K562 (cell line): ENCODE measurements at regions not wholly inside any gene's neighbourhood (a gene's known extent, or its start where the extent isn't known, plus 50 kb on each side); places are given as distances from the start of the nearest gene placed in this dataset.

Source experiments
- ATAC-seq: fragments of 200-7000 bp; cut with Tn5 transposase; 3 replicates; pipeline ENCODE4 v1.9.1; 2020; ENCODE audit warnings: moderate library complexity
- BruUV-seq: library from RNA; stranded (reverse); fragments of 400-500 nt; replicated peaks from 2 replicates; lab custom pipeline; 2021; lab: Mats Ljungman, UMichigan
- CTCF ChIA-PET: fragments of 300-600 bp; formaldehyde crosslinking; extraction: SDS; loops from one replicate; lab custom pipeline; 2021; ENCODE audit warnings: low intra/inter-chr PET ratio; lab: Yijun Ruan, JAX
- POLR2A ChIA-PET: fragments of 300-600, 350-650 bp; sonication (Branson Sonifier 250); formaldehyde crosslinking; extraction: SDS; loops from one replicate; lab custom pipeline; 2021; ENCODE audit warnings: antibody characterized with exemption, inconsistent platforms; lab: Yijun Ruan, JAX
- DNase-seq, 4 experiments: peaks; one replicate each; pipeline versions ENCODE4 v3.0.0 to v3.0.0-alpha.2; 2011 to 2018; ENCODE audit warnings: low spot score in 3 of 4, mixed read lengths in 3 of 4; ENCODE audit errors: extremely low read depth in 1 of 4
- FAIRE-seq: peaks from 2 replicates; lab custom pipeline; 2011; peaks lifted over from hg19 to GRCh38; lab: Jason Lieb, UNC
- H2AFZ ChIP-seq: 2 replicates; pipeline ENCODE4 v1.6.0; 2011; ENCODE audit warnings: low read depth, low read length, control low read depth, inconsistent platforms
- H3K27ac ChIP-seq: fragments of 200-600 bp; 3 replicates; pipeline ENCODE4 v1.8.0; 2011; ENCODE audit warnings: low read depth, mild to moderate bottlenecking, control low read depth, inconsistent platforms, low read length, moderate library complexity, mixed read lengths; ENCODE audit errors: extremely low read depth
- H3K27me3 ChIP-seq, 2 experiments: fragments of 300-600 bp in 1 of 2; 2 replicates in 1 of 2; 3 replicates in 1 of 2; pipeline versions ENCODE4 v1.6.0 to v1.8.0; 2011; ENCODE audit warnings: inconsistent platforms in 2 of 2, low read length in 2 of 2, mild to moderate bottlenecking in 1 of 2, mixed read lengths in 1 of 2, moderate library complexity in 1 of 2; ENCODE audit not compliant: control insufficient read depth in 2 of 2, insufficient read depth in 2 of 2
- H3K36me3 ChIP-seq: fragments of 300-600 bp; 3 replicates; pipeline ENCODE4 v1.8.0; 2011; ENCODE audit warnings: mild to moderate bottlenecking, low read length, inconsistent platforms; ENCODE audit not compliant: control insufficient read depth, insufficient read depth
- H3K4me1 ChIP-seq, 2 experiments: fragments of 200-600 bp in 1 of 2; replicated peaks in 1 of 2; 2 replicates in 1 of 2; 3 replicates in 1 of 2; pipeline versions ENCODE4 v1.5.1 to v1.8.0; 2011; ENCODE audit warnings: inconsistent platforms in 2 of 2, low read length in 2 of 2, mild to moderate bottlenecking in 1 of 2, mixed read lengths in 1 of 2, moderate library complexity in 1 of 2; ENCODE audit not compliant: control insufficient read depth in 2 of 2, insufficient read depth in 2 of 2
- H3K4me2 ChIP-seq: 2 replicates; pipeline ENCODE4 v1.6.1; 2011; ENCODE audit warnings: low read length, control low read depth, inconsistent platforms, mixed read lengths; ENCODE audit not compliant: insufficient read depth
- H3K4me3 ChIP-seq: fragments of 200-600 bp; sonication (generic), shearing (Covaris generic); 2 replicates; pipeline ENCODE4 v1.5.1; 2016; ENCODE audit warnings: control low read depth, inconsistent platforms
- H3K79me2 ChIP-seq: fragments of 200-600 bp; 3 replicates; pipeline ENCODE4 v1.8.0; 2011; ENCODE audit warnings: low read length, inconsistent platforms; ENCODE audit not compliant: control insufficient read depth, insufficient read depth
- H3K9ac ChIP-seq, 2 experiments: 2 replicates each; pipeline versions ENCODE4 v1.6.0 to v1.6.1; 2011; ENCODE audit warnings: low read depth in 2 of 2, low read length in 2 of 2, control low read depth in 1 of 2, inconsistent platforms in 1 of 2, mild to moderate bottlenecking in 1 of 2, mixed read lengths in 1 of 2; ENCODE audit not compliant: insufficient read depth in 1 of 2
- H3K9me1 ChIP-seq: one replicate; pipeline ENCODE4 v1.6.0; 2011; ENCODE audit warnings: inconsistent platforms, mild to moderate bottlenecking, low read length, moderate library complexity; ENCODE audit not compliant: control insufficient read depth, insufficient read depth
- H3K9me3 ChIP-seq: replicated peaks from 2 replicates; pipeline ENCODE4 v1.5.1; 2011; ENCODE audit warnings: low read depth, low read length, inconsistent platforms; ENCODE audit not compliant: control insufficient read depth, insufficient read depth
- H4K20me1 ChIP-seq: replicated peaks from 2 replicates; pipeline ENCODE4 v1.6.1; 2011; ENCODE audit warnings: low read length, inconsistent platforms, mixed read lengths; ENCODE audit not compliant: control insufficient read depth, insufficient read depth
- COPS2 ChIP-seq: fragments of 450-650 bp; conservative IDR thresholded peaks from 2 replicates; pipeline ENCODE4 v1.6.1; 2016; ENCODE audit warnings: mild to moderate bottlenecking, moderate library complexity
- FOXJ2 ChIP-seq: fragments of 200-800 bp; sonication (Bioruptor generic); IDR thresholded peaks from 2 replicates; pipeline ENCODE4 v1.6.1; 2016; ENCODE audit warnings: missing genetic modification characterization, missing compliant biosample characterization
- HNRNPK ChIP-seq: fragments of 200-400 bp; formaldehyde crosslinking; IDR thresholded peaks from one replicate; pipeline ENCODE4 v1.6.1; 2018; ENCODE audit warnings: mild to moderate bottlenecking, low read depth, low read length; ENCODE audit not compliant: poor library complexity, severe bottlenecking
- MXI1 ChIP-seq: IDR thresholded peaks from 2 replicates; pipeline ENCODE4 v1.6.1; 2011; ENCODE audit warnings: low read depth, mild to moderate bottlenecking, improper control_type of control experiment, low read length
- NFXL1 ChIP-seq: fragments of 450-650 bp; formaldehyde crosslinking; IDR thresholded peaks from 2 replicates; pipeline ENCODE4 v1.4.0; 2021; ENCODE audit warnings: mild to moderate bottlenecking
- PPARD ChIP-seq: fragments of 250-450 bp; sonication (Bioruptor Pico); IDR thresholded peaks from 2 replicates; pipeline ENCODE4 v1.8.0; 2022; ENCODE audit warnings: inconsistent platforms, mild to moderate bottlenecking, moderate library complexity
- PRMT5 ChIP-seq: sonication (generic); formaldehyde crosslinking; IDR thresholded peaks from 2 replicates; pipeline ENCODE4 v1.5.0; 2020; ENCODE audit warnings: missing genetic modification reagents
- SMAD4 ChIP-seq: fragments of 250-450 bp; sonication (Bioruptor Pico); conservative IDR thresholded peaks from 2 replicates; pipeline ENCODE4 v1.8.0; 2021; ENCODE audit warnings: inconsistent platforms, mild to moderate bottlenecking, moderate library complexity
- TOE1 ChIP-seq, 2 experiments: fragments of 450-650 bp in 1 of 2; sonication (generic) in 1 of 2; formaldehyde crosslinking in 1 of 2; IDR thresholded peaks; 2 replicates each; pipeline versions ENCODE4 v1.7.1 to v1.8.0; 2016 to 2022; ENCODE audit warnings: borderline replicate concordance in 2 of 2, mild to moderate bottlenecking in 2 of 2, antibody characterized with exemption in 1 of 2, inconsistent platforms in 1 of 2, low read depth in 1 of 2, missing genetic modification reagents in 1 of 2, moderate library complexity in 1 of 2
- ZBTB8A ChIP-seq: fragments of 450-650 bp; IDR thresholded peaks from 2 replicates; pipeline ENCODE4 v1.6.1; 2018; ENCODE audit warnings: mild to moderate bottlenecking, moderate library complexity; ENCODE audit not compliant: partially characterized antibody
- ZC3H11A ChIP-seq: IDR thresholded peaks from 2 replicates; pipeline ENCODE4 v1.6.1; 2012; ENCODE audit warnings: low read depth, low read length, improper control_type of control experiment
- ZNF232 ChIP-seq: sonication (generic); formaldehyde crosslinking; IDR thresholded peaks from 2 replicates; pipeline ENCODE4 v1.8.0; 2022; ENCODE audit warnings: mild to moderate bottlenecking, missing genetic modification reagents
- ZNF583 ChIP-seq: fragments of 250-450 bp; sonication (Bioruptor Pico); IDR thresholded peaks from 2 replicates; pipeline ENCODE4 v1.4.0; 2020
- WGBS: fragments of 100-300 bp; shearing (Covaris generic); methylation state at CpG from one replicate; pipeline ENCODE4 v1.1.6; 2016; ENCODE audit warnings: low coverage, mixed read lengths; ENCODE audit not compliant: insufficient coverage; ENCODE audit errors: missing lambda C conversion rate; 5-methylcytosine and 5-hydroxymethylcytosine counted together
- in situ Hi-C: fragments of 300-500 bp; cut with MboI; formaldehyde crosslinking; loops from 4 replicates; pipeline ENCODE4 v1.15.0; 2018; ENCODE audit warnings: inconsistent platforms, mixed read lengths
- intact Hi-C: fragments of 100-400 bp; cut with micrococcal nuclease; formaldehyde crosslinking; loops from 2 replicates; pipeline ENCODE4 v1.14.2; 2022
- TF ChIP-seq, protein P1 (sequence below): sonication (generic); formaldehyde crosslinking; IDR thresholded peaks from 2 replicates; pipeline ENCODE4 v1.8.0; 2023; ENCODE audit warnings: mild to moderate bottlenecking, missing genetic modification reagents

DNA sequence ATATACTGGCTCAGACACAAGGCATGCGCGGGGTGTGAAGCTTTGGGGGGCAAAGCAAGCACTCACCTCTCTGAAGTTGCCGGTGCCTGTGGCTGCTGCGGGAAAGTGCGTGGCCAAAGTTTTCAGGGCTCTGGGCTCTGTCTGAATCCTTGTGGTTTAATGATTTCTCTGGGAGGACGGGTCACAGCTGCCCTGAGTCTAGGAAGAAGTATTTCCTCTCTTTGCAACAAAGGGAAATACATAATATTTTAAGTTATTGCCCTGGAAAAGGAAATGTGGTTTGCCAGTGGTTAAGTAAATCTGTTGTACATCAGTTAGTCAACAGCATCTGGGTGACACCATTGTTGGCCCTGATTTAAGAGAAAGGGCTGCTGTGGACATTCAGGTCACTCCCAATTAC lies 56.7 kb upstream of the ZDBF2 start:
- H4K20me1 ChIP-seq: no peaks in the 10 kb centered on the region
- no peaks in the 10 kb centered on the region for H3K4me1 ChIP-seq
- no peak overlapping the region for H3K4me3 ChIP-seq
- no peaks in the 10 kb centered on the region for H3K36me3 ChIP-seq
- no peaks in the 10 kb centered on the region for H3K79me2 ChIP-seq
- no peak overlapping the region for H2AFZ ChIP-seq
- CTCF ChIA-PET: no interaction called here
- no peak for DNase-seq
- no peak overlapping the region for H3K27ac ChIP-seq
- POLR2A ChIA-PET: interaction anchor here (0.7 kb wide), 1 partner anchor 8 kb away, joined by 4 read pairs; no protein-coding TSS in a partner anchor
- intact Hi-C loops (no loop called here), in situ Hi-C loops (no loop called here)
- no peak for ATAC-seq
- FAIRE-seq: no peak
- H3K4me2 ChIP-seq: no peak overlapping the region
- H3K9me1 ChIP-seq: no peaks in the 10 kb centered on the region
- 0% methylated on average over 6 of the region's 6 CpGs for WGBS
- TF ChIP-seq SMAD4 (CRISPR knock-in tag): no peak
- TF ChIP-seq ZNF232: no peak
- TF ChIP-seq FOXJ2 (tag): no peak
- TF ChIP-seq COPS2: no peak
- no peak for TF ChIP-seq NFXL1 (CRISPR knock-in tag)
- no peak for TF ChIP-seq TOE1 (IDR thresholded peaks at IDR 0.05; ENCODE audit: borderline replicate concordance)
- TF ChIP-seq TOE1 (CRISPR knock-in tag; IDR thresholded peaks at IDR 0.05; ENCODE audit: borderline replicate concordance, low read depth): no peak
- TF ChIP-seq ZC3H11A: no peak
- TF ChIP-seq ZBTB8A: no peak
- no peak for TF ChIP-seq HNRNPK
- TF ChIP-seq, protein P1, sequence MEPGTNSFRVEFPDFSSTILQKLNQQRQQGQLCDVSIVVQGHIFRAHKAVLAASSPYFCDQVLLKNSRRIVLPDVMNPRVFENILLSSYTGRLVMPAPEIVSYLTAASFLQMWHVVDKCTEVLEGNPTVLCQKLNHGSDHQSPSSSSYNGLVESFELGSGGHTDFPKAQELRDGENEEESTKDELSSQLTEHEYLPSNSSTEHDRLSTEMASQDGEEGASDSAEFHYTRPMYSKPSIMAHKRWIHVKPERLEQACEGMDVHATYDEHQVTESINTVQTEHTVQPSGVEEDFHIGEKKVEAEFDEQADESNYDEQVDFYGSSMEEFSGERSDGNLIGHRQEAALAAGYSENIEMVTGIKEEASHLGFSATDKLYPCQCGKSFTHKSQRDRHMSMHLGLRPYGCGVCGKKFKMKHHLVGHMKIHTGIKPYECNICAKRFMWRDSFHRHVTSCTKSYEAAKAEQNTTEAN (CRISPR knock-in tag): no peak
- no peak for TF ChIP-seq MXI1
- no peak for TF ChIP-seq PRMT5
- TF ChIP-seq PPARD: no peak
- no peak for TF ChIP-seq ZNF583 (CRISPR knock-in tag)
- H3K9me3 ChIP-seq: no peaks in the 10 kb centered on the region
- H3K27me3 ChIP-seq: peaks cover 11 to 17% of the 10 kb centered on the region in 2 experiments; a peak in 4 of 5 replicates
- no peak overlapping the region for H3K9ac ChIP-seq
- no TSS peak for BruUV-seq
